ENCODE measurements at regions not wholly inside any gene's neighbourhood (a gene's known extent, or its start where the extent isn't known, plus 50 kb on each side); places are given as distances from the start of the nearest gene placed in this dataset.
"Not testable (repeated sequence)": the region's sequence is repeated elsewhere in the genome, so short reads cannot be mapped to it uniquely, and the experiment has no call there.

DNA sequence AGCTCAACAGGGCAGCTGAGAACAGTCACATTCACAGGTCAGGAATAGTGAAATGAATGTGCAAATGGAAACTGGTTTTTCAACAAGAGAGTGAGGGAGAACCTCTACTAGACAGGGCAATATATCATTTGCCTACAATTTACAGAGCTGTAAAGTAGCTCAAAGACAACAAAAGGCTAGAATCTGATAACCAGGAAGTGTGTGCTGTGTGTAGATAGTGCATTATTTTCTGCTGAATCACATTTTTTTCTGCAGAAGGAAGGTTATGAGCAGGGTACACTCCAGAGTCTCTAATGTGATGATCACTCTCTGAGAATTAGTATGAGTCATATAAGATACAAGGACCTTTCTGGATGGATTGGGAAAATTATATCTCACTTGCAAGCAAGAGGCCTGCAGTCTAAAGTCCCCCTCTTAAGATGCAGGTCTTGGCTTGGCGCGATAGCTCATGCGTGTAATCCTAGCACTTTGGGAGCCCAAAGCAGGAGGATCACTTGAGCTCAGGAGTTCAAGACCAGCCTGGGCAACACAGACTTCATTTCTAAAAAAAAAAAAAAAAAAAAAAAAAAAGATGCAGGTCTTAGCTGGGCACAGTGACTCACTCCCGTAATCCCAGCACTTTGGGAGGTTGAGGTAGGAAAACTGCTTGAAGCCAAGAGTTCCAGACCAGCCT is 59.9 kb upstream of the COBL start:
- DNase-seq (ENCODE audit: low spot score), result peak; percentile 70

DNA sequence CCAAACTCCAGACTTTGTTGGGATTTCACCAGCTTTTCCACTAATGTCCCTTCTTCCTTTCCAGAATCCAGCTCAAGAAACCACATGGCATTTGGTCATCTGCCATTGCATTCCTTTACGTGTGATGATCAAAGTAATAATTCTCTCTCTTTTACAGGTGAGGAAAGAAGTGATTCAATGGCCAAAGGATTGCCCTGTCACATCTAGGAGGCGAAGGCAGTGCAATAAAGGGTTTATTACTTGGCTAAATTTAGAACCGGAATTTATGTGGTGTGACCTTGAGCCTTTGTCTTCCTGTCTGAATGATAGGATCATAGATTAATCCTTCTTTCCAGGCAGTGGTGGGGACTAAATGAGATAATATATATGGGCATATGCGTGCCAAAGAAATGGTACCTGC is 58.3 kb upstream of the COBL start:
- DNase-seq (ENCODE audit: low spot score), result no peak

DNA sequence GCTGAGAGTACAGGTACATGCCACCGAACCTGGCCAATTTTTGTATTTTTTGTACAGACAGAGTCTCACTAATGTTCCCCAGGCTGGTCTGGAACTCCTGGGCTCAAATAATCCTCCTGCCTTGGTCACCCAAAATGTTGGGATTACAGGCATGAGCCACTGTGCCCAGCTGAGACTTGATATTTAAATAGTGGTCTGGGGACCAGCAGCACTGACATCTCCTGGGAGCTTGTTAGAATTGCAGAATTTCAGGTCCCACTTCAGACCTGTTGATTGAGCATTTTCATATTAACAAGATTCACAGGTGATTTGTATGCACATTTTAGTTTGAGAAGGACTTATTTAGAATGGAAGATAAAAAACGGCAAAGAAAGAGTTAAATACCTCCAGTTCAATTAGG is 57.0 kb upstream of the COBL start:
- DNase-seq (ENCODE audit: low spot score), result not testable (repeated sequence)

DNA sequence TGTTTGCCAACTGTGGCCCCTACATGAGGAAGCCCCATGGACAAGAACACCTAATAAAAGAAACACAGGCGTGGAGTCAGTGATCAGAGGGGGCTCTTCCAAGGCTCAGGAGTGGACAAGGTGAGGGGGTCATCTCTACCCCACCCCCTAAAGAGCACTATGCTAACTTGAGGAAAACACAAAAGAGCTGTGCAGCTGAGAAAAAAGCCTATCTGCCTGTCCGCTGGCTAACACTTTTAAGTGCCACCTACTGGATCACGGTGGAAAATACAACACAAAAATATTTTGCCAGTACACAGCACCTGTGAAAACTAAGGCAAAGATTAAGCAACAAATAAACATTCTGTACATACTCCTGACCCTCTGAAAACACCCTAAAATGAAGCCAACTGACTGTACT is 53.1 kb upstream of the COBL start:
- no peak for DNase-seq (ENCODE audit: low spot score)

DNA sequence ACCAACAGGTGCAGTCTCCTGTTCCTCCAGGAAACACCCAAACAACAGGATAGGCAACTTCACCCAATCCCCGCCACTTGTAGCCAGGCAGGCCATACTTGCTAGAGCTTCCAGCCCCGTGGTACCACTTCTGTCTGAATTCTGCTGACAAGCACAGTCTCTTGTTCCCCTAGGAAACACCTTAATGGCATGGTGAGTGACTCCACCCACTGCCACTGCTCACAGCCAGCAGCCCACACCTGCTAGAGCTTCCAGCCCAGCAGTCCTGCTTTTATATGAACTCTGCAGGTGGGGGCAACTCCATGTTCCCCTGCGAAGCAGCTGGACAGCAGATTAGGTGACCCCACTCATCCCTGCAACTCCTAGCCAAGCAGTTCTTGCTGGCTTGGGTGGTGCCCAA is 52.6 kb upstream of the COBL start:
- not testable (repeated sequence) for DNase-seq (ENCODE audit: low spot score)

DNA sequence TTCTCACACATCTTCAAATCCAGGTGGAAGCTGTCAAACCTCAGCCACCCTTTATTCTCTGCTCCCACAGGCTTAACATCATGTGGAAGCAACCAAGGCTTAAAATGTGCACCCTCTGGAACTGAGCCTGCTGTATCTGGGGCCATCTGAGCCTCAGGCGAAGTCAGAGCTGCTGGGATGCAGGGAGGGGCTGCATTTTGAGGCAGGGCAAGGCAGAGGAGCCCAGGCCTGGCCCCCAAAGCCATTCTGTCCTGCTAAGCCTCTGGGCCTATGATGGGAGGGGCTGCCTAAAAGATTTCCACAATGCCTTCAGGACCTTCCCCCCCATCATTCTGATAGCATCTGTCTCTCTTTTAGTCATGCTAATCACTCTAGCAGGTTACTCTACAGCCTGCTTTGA is 51.7 kb upstream of the COBL start:
- no peak for DNase-seq (ENCODE audit: low spot score)

DNA sequence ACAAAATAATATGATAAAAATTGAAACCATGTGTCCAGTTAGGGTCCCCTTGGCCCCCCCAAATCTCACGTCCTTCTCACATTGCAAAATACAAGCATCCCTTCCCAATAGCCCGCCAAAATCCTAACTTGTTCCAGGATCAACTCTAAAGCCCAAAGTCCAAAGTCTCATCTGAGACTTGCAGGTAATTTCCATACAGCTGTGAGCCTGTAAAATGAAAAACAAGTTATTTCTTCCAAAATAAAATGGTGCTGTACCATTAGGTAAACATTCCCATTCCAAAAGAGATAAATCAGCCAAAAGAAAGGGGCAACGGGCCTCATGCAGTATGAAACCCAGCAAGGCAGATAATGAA is 51.0 kb upstream of the COBL start:
- no peak for DNase-seq (ENCODE audit: low spot score)

DNA sequence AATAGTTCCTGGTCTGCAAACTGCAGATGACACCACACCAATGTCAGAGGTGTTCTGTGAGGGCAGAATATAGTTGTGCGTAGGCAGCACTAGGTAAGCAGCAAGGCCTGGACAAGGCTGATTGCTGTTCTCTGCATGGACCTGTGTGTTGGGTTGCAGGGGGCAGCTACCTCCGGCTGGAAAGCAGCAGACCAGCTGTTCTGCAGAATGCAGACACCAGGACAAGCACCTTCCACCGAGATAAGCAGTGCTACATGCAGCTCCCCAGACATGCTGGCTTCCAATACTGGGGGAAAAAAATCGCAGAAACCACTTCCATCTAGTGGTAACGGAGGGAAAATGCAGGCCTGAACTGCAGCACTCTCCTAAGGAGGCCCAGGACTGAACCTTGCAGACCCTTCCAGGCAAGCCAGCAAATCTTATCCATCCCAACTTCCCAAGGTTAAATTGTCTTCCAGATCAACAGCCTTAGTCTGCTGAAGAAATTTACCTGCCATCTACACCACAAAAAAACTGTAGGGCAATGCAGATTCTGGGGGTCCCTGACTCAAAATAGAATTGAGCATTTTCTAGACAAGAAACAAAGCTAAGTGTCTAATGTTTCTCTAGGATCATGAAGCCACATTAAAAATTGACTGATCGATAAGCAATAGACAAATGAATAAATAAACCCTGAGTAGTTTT is 50.5 kb upstream of the COBL start:
- peak; percentile 62 for DNase-seq (ENCODE audit: low spot score)
